Activated T-helper 1 cell treated with anti-CD3 and anti-CD28 coated beads, Interleukin-12 subunit alpha, Interleukin-12 subunit beta, Interleukin-2, Interleukin-4 antibody, amounts not matched to agents 30 ng/mL and 10 ng/mL and 1 ng/mL, durations not matched to agents 14 hours and 24 hours and 36 hours (primary cell): ENCODE measurements at regions not wholly inside any gene's neighbourhood (a gene's known extent, or its start where the extent isn't known, plus 50 kb on each side); places are given as distances from the start of the nearest gene placed in this dataset.

Experiments
- DNase-seq: peaks from one replicate; pipeline ENCODE4 v3.0.0; 2021; ENCODE audit warnings: low spot score
- H3K27ac Mint-ChIP-seq: one replicate; pipeline ENCODE4 v1.8.0; 2021; ENCODE audit warnings: mild to moderate bottlenecking, mixed read lengths
- H3K27me3 Mint-ChIP-seq: one replicate; pipeline ENCODE4 v1.8.0; 2022; ENCODE audit warnings: mild to moderate bottlenecking, moderate library complexity, mixed read lengths; ENCODE audit not compliant: insufficient read depth
- H3K36me3 Mint-ChIP-seq: one replicate; pipeline ENCODE4 v1.8.0; 2021; ENCODE audit warnings: low read depth, mixed read lengths
- H3K4me1 Mint-ChIP-seq: one replicate; pipeline ENCODE4 v1.8.0; 2021; ENCODE audit warnings: low read depth, mixed read lengths
- H3K4me3 Mint-ChIP-seq: one replicate; pipeline ENCODE4 v1.8.0; 2021; ENCODE audit warnings: mild to moderate bottlenecking, moderate library complexity, mixed read lengths
- H3K9me3 Mint-ChIP-seq: one replicate; pipeline ENCODE4 v1.8.0; 2021; ENCODE audit warnings: mixed read lengths
- intact Hi-C: fragments of 100-400 bp; cut with micrococcal nuclease; formaldehyde crosslinking; loops from one replicate; pipeline ENCODE4 v1.15.1; 2024

DNA sequence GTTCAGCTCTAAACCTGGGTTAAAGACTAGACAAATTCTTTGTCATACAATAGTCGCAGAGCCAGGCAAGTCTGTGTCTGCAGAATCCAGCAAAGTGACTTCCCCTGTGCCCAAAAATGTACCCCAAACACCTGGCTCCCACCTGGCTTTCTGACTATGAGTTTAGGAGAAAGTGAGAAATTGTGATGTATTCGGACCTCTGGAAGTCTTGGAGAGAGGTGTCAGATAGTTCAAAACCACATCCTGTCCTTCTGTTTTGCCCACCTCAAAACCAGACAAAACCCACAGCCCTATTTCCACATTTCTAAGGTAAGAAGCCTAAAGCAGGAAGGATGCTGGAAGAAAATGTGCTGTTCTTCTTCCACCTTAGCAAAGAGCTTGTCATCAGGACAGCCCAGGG lies 63.8 kb upstream of the CLMP start:
- peaks cover 11% of the 10 kb centered on the region for H3K4me1 Mint-ChIP-seq
- intact Hi-C loops = no loop called here
- H3K27ac Mint-ChIP-seq = no peak overlapping the region
- no peak overlapping the region for H3K4me3 Mint-ChIP-seq
- H3K27me3 Mint-ChIP-seq = peaks cover 17% of the 10 kb centered on the region
- H3K36me3 Mint-ChIP-seq = no peaks in the 10 kb centered on the region
- H3K9me3 Mint-ChIP-seq = peaks cover 15% of the 10 kb centered on the region
- no peak for DNase-seq

DNA sequence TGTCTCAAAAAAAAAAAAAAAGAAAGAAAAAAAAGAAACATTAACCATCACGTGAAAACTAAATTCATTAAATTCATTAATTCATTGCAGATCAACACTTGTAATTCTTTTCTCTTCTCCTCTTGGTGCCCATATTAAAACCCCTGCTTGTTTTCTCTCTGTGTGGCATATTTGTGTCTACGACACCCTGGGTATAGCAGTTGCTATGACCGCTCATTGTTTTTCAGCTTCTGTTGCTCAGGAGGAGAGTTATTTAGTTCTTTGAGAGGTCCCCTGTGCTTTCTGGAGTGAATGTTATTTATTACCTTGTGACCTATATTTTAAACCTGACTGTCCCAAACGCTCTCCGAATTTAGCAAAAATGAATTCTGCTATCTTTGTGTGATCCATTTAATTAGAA lies 62.3 kb upstream of the CLMP start:
- peaks cover 15% of the 10 kb centered on the region for H3K9me3 Mint-ChIP-seq
- H3K36me3 Mint-ChIP-seq = no peaks in the 10 kb centered on the region
- H3K4me3 Mint-ChIP-seq = no peak overlapping the region
- no peak for DNase-seq
- H3K27me3 Mint-ChIP-seq = peaks cover 24% of the 10 kb centered on the region
- H3K4me1 Mint-ChIP-seq = peaks cover 9% of the 10 kb centered on the region
- intact Hi-C loops = no loop called here
- H3K27ac Mint-ChIP-seq = no peak overlapping the region

DNA sequence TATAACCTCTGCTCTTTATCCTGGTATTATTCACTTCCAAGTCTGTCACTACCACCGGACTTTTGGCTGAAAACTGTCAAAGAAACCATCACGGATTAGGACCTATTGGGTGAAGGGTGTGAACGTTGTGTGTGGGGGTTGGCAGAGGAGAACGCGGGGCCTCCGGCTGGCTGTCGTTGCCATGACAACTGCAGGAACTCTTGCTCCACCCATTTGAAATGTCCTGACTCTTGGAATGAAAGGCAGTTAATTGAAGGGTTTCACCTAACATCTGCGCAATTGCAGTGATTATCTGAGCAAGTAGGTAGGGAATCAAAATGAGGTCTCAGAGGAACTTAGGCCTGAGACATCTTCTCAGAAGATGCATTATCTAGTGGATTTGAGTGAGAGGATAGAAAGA lies 60.9 kb upstream of the CLMP start:
- Mint-ChIP-seq H3K36me3 (no peaks in the 10 kb centered on the region), H3K4me1 (no peaks in the 10 kb centered on the region), H3K4me3 (no peak overlapping the region), H3K27me3 (peaks cover 33% of the 10 kb centered on the region), H3K27ac (no peak overlapping the region), H3K9me3 (peaks cover 15% of the 10 kb centered on the region)
- DNase-seq = no peak
- intact Hi-C loops = no loop called here

DNA sequence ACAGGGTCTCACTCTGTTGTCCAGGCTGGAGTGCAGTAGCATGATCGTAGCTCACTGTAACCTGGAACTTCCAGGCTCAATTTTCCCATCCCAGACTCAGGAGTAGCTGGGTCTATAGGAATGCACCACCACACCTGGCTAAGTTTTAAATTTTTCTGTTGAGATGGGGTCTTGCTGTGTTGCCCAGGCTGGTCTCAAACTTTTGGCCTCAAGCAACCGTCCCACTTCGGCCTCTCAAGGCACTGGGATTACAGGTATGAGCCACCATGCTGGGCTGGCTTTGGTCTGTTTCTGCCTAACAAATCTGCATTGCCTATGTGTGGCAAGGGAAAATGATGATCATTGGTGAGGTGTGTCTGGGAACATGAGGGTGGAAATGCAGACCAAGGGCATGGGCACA lies 59.3 kb upstream of the CLMP start:
- no peaks in the 10 kb centered on the region for H3K4me1 Mint-ChIP-seq
- H3K27ac Mint-ChIP-seq = no peak overlapping the region
- H3K4me3 Mint-ChIP-seq = no peak overlapping the region
- H3K36me3 Mint-ChIP-seq = no peaks in the 10 kb centered on the region
- H3K27me3 Mint-ChIP-seq = peaks cover 37% of the 10 kb centered on the region
- intact Hi-C loops = no loop called here
- no peak for DNase-seq
- H3K9me3 Mint-ChIP-seq = peaks cover 14% of the 10 kb centered on the region

DNA sequence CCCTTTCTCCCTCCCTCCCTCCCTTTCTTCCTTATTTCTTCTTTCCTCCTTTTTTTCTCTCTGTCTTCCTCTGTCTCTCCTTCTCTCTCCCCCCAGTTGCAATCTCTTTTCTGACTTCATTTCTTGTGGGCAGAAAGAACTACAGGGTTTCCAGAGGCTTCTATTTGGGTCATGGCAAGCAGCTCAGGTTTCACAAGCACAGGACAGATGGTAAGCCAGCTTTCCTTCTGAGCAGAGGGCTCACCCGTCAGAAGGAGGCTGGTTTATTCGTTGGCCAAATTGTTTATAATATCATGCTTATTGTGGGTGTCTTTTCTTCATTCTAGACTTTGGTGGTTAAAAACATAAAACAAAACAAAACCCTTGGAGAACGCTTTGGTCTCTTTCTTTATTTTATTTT lies 58.9 kb upstream of the CLMP start:
- Mint-ChIP-seq H3K4me1 (no peaks in the 10 kb centered on the region), H3K27me3 (peaks cover 37% of the 10 kb centered on the region), H3K4me3 (no peak overlapping the region), H3K27ac (no peak overlapping the region), H3K36me3 (no peaks in the 10 kb centered on the region), H3K9me3 (peaks cover 12% of the 10 kb centered on the region)
- intact Hi-C loops = no loop called here
- no peak for DNase-seq

DNA sequence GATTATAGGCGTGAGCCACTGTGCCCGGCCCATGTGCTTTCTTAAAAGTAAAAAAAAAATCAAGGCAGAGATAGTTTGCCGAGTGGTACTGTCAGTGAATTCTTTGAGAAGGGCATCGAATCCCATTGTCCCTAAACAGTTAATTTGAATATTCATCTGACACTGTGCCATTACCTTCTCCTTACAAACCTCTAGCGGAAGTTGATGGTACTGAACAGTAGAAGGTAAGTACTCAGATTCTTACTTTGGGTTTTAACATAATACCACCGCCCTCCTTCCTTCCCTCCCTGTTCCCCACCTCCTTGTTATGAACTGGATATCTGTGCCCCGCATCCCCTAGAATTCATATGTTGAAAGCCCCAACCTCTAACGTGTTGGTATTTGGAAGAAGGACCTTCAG lies 58.2 kb upstream of the CLMP start:
- H3K27me3 Mint-ChIP-seq = peaks cover 38% of the 10 kb centered on the region
- intact Hi-C loops = no loop called here

DNA sequence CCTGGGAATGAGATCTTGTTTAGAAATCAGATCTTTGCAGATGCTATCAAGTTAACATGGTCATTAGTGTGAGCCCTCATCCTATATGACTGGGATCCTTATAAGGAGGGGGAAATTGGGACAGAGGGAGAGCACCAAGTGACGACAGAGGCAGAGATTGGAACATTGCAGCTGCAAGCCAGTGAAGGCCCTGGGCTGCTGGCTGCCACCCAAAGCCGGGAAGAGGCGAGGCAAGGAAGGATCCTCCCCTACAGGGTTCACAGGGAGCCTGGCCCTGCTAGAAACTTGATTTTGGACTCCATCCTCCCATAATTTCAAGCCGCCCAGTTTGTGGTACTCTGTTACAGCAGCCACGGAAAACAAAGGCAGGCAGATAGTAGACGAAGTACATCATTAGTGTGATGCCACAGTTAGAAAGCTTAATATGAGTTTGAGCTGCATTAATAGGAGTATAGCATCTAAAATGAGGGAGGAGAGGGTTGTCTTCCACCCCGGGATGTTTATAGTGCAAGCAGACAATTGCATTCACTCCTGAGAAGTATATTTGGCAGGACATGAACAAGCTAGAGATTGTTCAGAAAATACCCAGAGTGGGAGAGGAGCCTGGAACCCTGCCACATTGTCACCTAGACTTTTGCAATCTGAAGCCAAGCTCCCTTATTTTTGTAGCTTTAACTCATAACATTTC lies 56.8 kb upstream of the CLMP start:
- H3K4me3 Mint-ChIP-seq = no peak overlapping the region
- H3K9me3 Mint-ChIP-seq = no peaks in the 10 kb centered on the region
- no peak overlapping the region for H3K27ac Mint-ChIP-seq
- DNase-seq = no peak
- peaks cover 35% of the 10 kb centered on the region for H3K27me3 Mint-ChIP-seq
- peaks cover 7% of the 10 kb centered on the region for H3K4me1 Mint-ChIP-seq
- intact Hi-C loops = no loop called here
- no peaks in the 10 kb centered on the region for H3K36me3 Mint-ChIP-seq

More for the DNA sequence above, 58.2 kb upstream of the CLMP start:
- Mint-ChIP-seq H3K4me1 (no peaks in the 10 kb centered on the region), H3K27ac (no peak overlapping the region), H3K4me3 (no peak overlapping the region), H3K9me3 (peaks cover 7% of the 10 kb centered on the region), H3K36me3 (no peaks in the 10 kb centered on the region)
- no peak for DNase-seq

DNA sequence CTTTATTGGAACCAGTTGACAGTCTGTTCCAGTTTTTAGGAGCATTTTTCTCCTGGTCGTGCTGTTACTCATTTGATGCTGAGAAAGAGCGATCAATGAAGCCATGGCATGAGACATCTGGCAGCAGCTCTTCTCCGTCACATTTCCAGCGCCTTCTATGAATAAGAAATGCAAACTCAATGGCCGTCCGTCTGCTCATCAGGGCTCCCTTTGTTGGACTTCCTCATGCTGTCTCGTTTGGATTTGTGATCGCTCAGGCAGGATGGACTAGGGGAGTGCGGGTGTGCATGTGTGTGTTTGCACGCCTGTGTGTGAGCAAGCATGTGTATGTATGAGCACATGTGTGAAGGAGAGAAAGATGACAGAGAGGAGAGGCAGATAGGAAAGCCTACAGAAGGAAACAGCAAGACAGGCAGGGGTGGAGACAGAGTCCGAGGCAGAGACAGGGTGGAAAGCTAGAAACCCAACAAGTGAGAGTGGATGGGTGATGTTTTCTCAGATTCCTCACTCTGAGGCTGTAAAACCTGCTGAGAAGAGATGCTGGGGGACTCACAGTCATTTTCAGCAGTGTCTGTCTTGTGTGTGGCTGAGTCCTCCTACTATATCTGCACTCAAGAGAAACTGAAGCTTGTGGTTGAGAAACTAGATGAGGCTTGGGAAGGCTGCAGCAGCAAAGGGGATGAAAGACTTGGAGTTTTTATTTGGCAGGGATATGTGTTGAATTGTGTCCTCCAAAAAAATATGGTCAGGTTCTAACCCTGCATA lies 56.0 kb upstream of the CLMP start:
- H3K27ac Mint-ChIP-seq = no peak overlapping the region
- no peaks in the 10 kb centered on the region for H3K9me3 Mint-ChIP-seq
- peaks cover 7% of the 10 kb centered on the region for H3K4me1 Mint-ChIP-seq
- intact Hi-C loops = no loop called here
- DNase-seq = no peak
- H3K36me3 Mint-ChIP-seq = no peaks in the 10 kb centered on the region
- H3K27me3 Mint-ChIP-seq = peaks cover 35% of the 10 kb centered on the region
- H3K4me3 Mint-ChIP-seq = no peak overlapping the region

DNA sequence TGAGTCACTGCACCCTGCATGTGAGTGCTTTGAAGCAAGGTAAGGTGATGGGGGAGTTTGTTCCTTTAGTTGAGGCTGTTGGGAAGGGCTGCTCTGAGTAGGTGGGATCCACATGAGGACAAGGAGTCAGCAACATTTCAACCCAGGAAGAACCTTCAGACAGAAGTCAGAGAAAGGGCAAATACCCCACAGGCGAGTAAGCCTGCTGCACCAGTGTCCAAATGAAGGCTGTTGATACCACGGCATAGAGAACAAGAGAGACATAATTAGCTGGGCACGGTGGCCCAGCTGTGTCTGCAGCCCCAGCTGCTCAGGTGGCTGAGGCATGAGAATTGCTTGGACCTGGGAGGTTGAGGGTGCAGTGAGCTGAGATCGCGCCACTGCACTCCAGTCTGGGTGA lies 54.3 kb upstream of the CLMP start:
- no peak for DNase-seq
- H3K4me1 Mint-ChIP-seq = peaks cover 7% of the 10 kb centered on the region
- H3K27ac Mint-ChIP-seq = no peak overlapping the region
- H3K27me3 Mint-ChIP-seq = peaks cover 28% of the 10 kb centered on the region
- intact Hi-C loops = no loop called here
- no peak overlapping the region for H3K4me3 Mint-ChIP-seq
- H3K36me3 Mint-ChIP-seq = no peaks in the 10 kb centered on the region
- no peaks in the 10 kb centered on the region for H3K9me3 Mint-ChIP-seq

DNA sequence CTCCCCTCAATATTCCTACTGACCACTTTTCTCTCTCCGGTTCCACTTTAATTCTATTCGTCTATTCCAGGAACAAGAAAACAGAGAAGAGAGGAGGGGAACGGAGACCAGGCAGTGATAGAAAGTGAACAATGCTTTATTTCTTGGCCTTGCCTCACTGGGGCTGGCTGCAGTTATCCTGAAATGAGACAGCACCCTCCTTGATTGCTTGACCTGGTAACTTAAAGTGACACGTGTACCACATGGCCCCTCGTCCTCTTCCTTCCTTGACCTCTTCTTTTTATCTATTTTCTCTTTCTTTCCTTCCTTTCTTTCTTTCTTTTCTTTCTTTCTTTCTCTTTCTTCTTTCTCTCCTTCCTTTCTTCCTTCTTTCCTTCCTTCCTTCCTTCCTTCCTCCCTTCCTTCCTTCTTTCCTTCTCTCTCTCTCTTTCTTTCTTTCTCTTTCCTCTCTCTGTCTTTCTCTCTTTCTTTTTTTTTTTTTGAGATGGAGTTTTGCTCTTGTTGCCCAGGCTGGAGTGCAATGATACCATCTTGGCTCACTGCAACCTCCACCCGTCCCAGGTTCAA lies 52.8 kb upstream of the CLMP start:
- Mint-ChIP-seq H3K4me1 (peaks cover 13% of the 10 kb centered on the region), H3K27me3 (peaks cover 21% of the 10 kb centered on the region), H3K9me3 (no peaks in the 10 kb centered on the region), H3K27ac (no peak overlapping the region), H3K4me3 (no peak overlapping the region), H3K36me3 (no peaks in the 10 kb centered on the region)
- DNase-seq = no peak
- intact Hi-C loops = loop anchor here (1.0 kb wide), 4 partner anchors 82 to 230 kb away; no protein-coding TSS in a partner anchor

DNA sequence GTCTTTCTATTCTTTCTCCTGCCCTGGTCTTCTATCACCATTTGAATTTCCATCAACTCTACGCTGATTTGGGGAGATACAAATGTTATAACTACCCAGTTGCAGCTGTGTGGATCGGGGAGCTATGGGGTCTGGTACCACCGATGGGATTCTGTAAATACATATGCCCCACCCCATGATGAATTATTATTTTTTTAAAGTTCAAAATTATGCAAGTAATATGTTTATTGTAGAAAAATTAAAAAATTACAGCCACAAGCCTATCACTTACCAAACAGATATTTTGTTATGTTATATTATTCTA lies 52.4 kb upstream of the CLMP start:
- Mint-ChIP-seq H3K36me3 (no peaks in the 10 kb centered on the region), H3K27me3 (peaks cover 23% of the 10 kb centered on the region), H3K9me3 (no peaks in the 10 kb centered on the region), H3K4me3 (no peak overlapping the region), H3K27ac (no peak overlapping the region), H3K4me1 (peaks cover 13% of the 10 kb centered on the region)
- no peak for DNase-seq
- intact Hi-C loops = loop anchor here (1.0 kb wide), 4 partner anchors 81 to 231 kb away; no protein-coding TSS in a partner anchor

DNA sequence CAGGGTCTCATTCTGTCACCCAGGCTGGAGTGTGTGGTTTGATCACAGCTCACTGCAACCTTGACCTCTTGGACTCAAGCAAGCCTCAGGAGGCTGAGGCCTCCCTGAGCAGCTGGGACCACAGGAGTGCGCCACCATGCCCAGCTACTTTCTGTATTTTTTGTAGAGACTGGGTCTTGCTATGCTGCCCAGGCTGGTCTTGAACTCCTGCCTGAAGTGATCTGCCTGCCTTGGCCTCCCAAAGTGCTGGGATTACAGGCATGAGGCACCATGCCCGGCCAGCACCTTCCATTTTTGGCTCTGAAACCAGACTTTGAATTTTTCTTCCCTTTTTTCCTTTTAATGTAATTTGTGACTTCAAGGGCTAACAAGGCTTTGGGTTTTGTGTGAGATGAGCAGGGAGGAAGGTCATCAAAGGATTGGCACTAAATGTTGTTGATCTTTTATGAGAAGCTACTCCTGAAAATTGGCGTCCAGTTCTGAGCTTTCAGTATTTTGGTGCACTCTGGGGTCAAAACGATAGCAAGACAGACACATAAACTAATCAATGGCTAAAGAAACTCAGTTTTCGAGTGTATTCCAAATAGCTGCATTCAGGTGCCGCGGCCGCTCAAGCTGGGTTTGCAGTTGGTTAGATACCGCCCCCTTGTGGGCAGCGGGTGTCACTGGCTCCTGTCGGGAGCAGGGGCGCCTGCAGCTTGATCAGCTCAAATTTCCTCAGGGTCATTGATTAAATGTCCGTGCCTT lies 51.9 kb upstream of the CLMP start:
- intact Hi-C loops = loop anchor here (1.0 kb wide), 4 partner anchors 81 to 231 kb away; no protein-coding TSS in a partner anchor
- no peak overlapping the region for H3K27ac Mint-ChIP-seq
- peak; percentile 71 for DNase-seq
- no peak overlapping the region for H3K4me3 Mint-ChIP-seq
- no peaks in the 10 kb centered on the region for H3K9me3 Mint-ChIP-seq
- H3K27me3 Mint-ChIP-seq = peaks cover 26% of the 10 kb centered on the region
- H3K36me3 Mint-ChIP-seq = no peaks in the 10 kb centered on the region
- H3K4me1 Mint-ChIP-seq = peaks cover 13% of the 10 kb centered on the region

DNA sequence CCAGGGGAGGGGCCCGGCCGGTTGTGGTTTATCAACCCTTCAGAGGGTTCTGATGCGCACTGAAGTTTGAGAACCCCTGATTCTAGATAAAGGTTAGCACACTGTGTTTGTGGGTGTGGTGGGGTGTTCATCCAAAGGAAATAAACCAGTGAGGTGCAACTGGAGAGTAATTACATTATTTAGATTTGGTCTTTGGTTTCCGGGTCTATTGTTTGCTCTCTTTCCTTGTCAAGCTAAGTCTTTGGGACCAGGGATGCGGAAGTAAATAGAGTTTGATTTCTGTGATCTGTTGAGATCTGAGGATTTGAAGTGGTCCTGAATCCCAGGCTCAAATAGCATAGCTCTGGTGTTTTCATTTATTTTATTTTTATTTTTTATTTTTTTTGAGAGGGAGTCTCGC lies 50.5 kb upstream of the CLMP start:
- Mint-ChIP-seq H3K4me1 (peaks cover 13% of the 10 kb centered on the region), H3K27me3 (peaks cover 23% of the 10 kb centered on the region), H3K27ac (no peak overlapping the region), H3K36me3 (no peaks in the 10 kb centered on the region), H3K9me3 (no peaks in the 10 kb centered on the region), H3K4me3 (no peak overlapping the region)
- DNase-seq = no peak
- intact Hi-C loops = no loop called here
